ENCODE measurements at regions not wholly inside any gene's neighbourhood (a gene's known extent, or its start where the extent isn't known, plus 50 kb on each side); places are given as distances from the start of the nearest gene placed in this dataset.
"Not testable (repeated sequence)": the region's sequence is repeated elsewhere in the genome, so short reads cannot be mapped to it uniquely, and the experiment has no call there.

GRCh38 chr9:67116761-67117160, 124.4 kb upstream of the SPATA31A3 start:
- not testable (repeated sequence) for H3K9ac ChIP-seq (ENCODE audit: low read length in 2 of 2); H3K4me3 ChIP-seq (ENCODE audit: low read length in 2 of 2); H3K9me3 ChIP-seq (ENCODE audit: control insufficient read depth in 2 of 2, low read length in 2 of 2); H3K4me1 ChIP-seq (ENCODE audit: control insufficient read depth, insufficient read depth, low read length); H3K27me3 ChIP-seq (ENCODE audit: control insufficient read depth in 1 of 2, insufficient read depth in 2 of 2, low read length in 2 of 2); H3K27ac ChIP-seq (ENCODE audit: low read length); H3K36me3 ChIP-seq (ENCODE audit: control insufficient read depth in 2 of 2, insufficient read depth in 2 of 2, low read length in 2 of 2)

GRCh38 chr9:67112148-67112547, 119.8 kb upstream of the SPATA31A3 start:
- H3K27ac ChIP-seq (ENCODE audit: low read length); H3K36me3 ChIP-seq (ENCODE audit: control insufficient read depth in 2 of 2, insufficient read depth in 2 of 2, low read length in 2 of 2); H3K9me3 ChIP-seq (ENCODE audit: control insufficient read depth in 2 of 2, low read length in 2 of 2); H3K4me1 ChIP-seq (ENCODE audit: control insufficient read depth, insufficient read depth, low read length); H3K4me3 ChIP-seq (ENCODE audit: low read length in 2 of 2); H3K27me3 ChIP-seq (ENCODE audit: control insufficient read depth in 1 of 2, insufficient read depth in 2 of 2, low read length in 2 of 2); H3K9ac ChIP-seq (ENCODE audit: low read length in 2 of 2): not testable (repeated sequence)

DNA sequence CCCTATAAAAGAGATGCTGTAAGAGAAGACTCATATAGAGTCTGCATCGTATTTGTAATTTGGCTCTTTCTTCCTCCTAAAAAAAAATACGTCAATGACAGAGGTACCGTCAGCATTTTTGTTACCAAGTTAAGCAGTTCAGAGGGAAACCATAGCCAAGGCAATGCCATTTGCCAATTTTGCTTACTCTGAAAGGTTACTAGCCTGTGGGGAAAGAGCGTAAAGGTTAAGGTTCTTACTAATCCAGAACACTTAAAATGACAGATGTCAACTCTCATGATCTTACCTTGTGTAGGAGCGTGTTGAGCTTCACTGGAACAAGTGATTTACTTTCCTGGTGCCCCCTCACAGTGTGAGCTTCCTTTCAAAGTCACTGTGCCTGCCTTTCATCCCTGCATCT, 119.4 kb upstream of the SPATA31A3 start:
- not testable (repeated sequence) for H3K4me3 ChIP-seq (ENCODE audit: low read length in 2 of 2); H3K27me3 ChIP-seq (ENCODE audit: control insufficient read depth in 1 of 2, insufficient read depth in 2 of 2, low read length in 2 of 2); H3K9ac ChIP-seq (ENCODE audit: low read length in 2 of 2); H3K9me3 ChIP-seq (ENCODE audit: control insufficient read depth in 2 of 2, low read length in 2 of 2); H3K36me3 ChIP-seq (ENCODE audit: control insufficient read depth in 2 of 2, insufficient read depth in 2 of 2, low read length in 2 of 2); H3K4me1 ChIP-seq (ENCODE audit: control insufficient read depth, insufficient read depth, low read length); H3K27ac ChIP-seq (ENCODE audit: low read length)

DNA sequence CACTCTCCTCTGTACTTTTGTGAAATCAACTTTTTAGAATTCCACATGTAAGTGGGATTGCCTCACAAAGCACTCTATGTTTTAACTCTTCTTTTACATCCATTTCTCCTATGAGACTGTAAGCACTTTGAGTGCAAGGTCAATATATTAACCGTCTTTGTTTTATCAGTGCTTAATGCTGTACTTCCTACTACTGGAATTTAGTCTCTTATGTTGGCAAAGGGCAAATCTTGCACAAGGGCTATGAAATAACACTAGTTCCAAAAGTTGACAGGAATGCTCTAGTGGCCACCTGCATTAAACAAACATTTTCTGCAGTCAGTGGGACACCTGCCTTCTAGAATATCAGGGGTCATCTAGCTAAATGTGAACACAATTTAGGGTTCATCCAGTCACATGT, 117.5 kb upstream of the SPATA31A3 start:
- not testable (repeated sequence) for H3K27ac ChIP-seq (ENCODE audit: low read length); H3K9me3 ChIP-seq (ENCODE audit: control insufficient read depth in 2 of 2, low read length in 2 of 2); H3K36me3 ChIP-seq (ENCODE audit: control insufficient read depth in 2 of 2, insufficient read depth in 2 of 2, low read length in 2 of 2); H3K9ac ChIP-seq (ENCODE audit: low read length in 2 of 2); H3K27me3 ChIP-seq (ENCODE audit: control insufficient read depth in 1 of 2, insufficient read depth in 2 of 2, low read length in 2 of 2); H3K4me3 ChIP-seq (ENCODE audit: low read length in 2 of 2); H3K4me1 ChIP-seq (ENCODE audit: control insufficient read depth, insufficient read depth, low read length)

DNA sequence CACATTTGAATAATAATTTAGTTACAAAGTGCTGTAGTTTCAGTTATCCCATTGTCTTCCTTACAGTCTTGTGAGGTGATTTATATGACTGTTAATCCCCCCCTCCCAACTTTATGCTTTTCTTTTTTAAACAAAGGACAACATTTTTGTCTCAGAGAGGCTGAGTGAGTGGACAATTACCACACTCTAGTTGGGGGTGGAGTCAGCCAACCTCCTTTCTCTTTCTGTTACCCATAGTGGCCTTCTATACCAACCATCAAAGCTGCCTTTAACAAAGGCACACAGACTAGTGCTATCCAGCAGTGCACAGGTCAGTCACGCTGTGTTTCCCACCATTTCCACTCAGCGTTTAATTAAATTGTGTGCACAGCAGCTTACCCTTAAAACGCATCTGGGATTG, 114.3 kb upstream of the SPATA31A3 start:
- not testable (repeated sequence) for H3K27ac ChIP-seq (ENCODE audit: low read length); H3K4me1 ChIP-seq (ENCODE audit: control insufficient read depth, insufficient read depth, low read length); H3K36me3 ChIP-seq (ENCODE audit: control insufficient read depth in 2 of 2, insufficient read depth in 2 of 2, low read length in 2 of 2); H3K4me3 ChIP-seq (ENCODE audit: low read length in 2 of 2); H3K27me3 ChIP-seq (ENCODE audit: control insufficient read depth in 1 of 2, insufficient read depth in 2 of 2, low read length in 2 of 2); H3K9ac ChIP-seq (ENCODE audit: low read length in 2 of 2); H3K9me3 ChIP-seq (ENCODE audit: control insufficient read depth in 2 of 2, low read length in 2 of 2)

GRCh38 chr9:67102506-67103276, 110.3 kb upstream of the SPATA31A3 start:
- not testable (repeated sequence) for H3K9ac ChIP-seq (ENCODE audit: low read length in 2 of 2); H3K4me3 ChIP-seq (ENCODE audit: low read length in 2 of 2); H3K4me1 ChIP-seq (ENCODE audit: control insufficient read depth, insufficient read depth, low read length); H3K27me3 ChIP-seq (ENCODE audit: control insufficient read depth in 1 of 2, insufficient read depth in 2 of 2, low read length in 2 of 2); H3K9me3 ChIP-seq (ENCODE audit: control insufficient read depth in 2 of 2, low read length in 2 of 2); H3K27ac ChIP-seq (ENCODE audit: low read length); H3K36me3 ChIP-seq (ENCODE audit: control insufficient read depth in 2 of 2, insufficient read depth in 2 of 2, low read length in 2 of 2)

DNA sequence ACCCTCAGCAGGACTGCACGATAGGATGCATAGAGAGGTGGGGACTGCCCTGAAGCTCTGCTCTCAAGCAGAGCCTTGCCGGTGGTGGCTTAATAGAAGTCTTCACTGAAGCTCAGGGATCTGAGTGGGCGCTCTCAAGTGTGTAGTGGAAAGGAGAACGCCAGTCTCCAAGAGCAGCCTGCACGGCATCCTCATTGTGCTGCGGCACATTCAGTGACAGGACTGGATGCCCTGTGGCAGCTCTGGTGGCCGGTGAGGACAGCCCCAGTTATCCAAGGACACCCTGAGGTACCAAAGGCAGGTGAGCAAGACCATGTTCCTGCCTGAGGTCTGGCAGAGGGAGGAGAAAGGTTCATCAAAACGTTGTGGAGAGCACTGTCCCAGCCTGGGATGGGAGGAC, 98.8 kb upstream of the SPATA31A3 start:
- H3K4me1 ChIP-seq (ENCODE audit: control insufficient read depth, insufficient read depth, low read length); H3K9ac ChIP-seq (ENCODE audit: low read length in 2 of 2); H3K27ac ChIP-seq (ENCODE audit: low read length); H3K4me3 ChIP-seq (ENCODE audit: low read length in 2 of 2); H3K27me3 ChIP-seq (ENCODE audit: control insufficient read depth in 1 of 2, insufficient read depth in 2 of 2, low read length in 2 of 2); H3K36me3 ChIP-seq (ENCODE audit: control insufficient read depth in 2 of 2, insufficient read depth in 2 of 2, low read length in 2 of 2); H3K9me3 ChIP-seq (ENCODE audit: control insufficient read depth in 2 of 2, low read length in 2 of 2): not testable (repeated sequence)

DNA sequence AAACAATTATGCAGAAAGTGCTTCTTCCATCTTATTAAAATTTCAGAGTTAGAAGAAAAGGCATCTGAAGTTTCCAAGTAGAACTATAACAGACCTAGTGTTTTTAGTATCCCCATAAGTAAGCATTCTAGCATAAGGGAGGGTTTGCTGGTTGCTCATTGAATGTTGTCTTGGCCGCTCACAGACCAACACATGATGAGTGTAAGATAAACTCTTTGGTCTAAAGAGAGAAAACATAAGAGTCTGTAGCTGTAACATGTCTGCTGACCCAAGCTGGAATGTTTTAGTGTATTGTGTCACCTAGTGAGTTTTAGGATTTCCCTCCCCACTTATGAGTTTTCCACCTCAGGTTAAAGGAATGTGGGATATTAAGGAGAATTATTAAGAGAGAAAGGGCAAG, 94.5 kb upstream of the SPATA31A3 start:
- not testable (repeated sequence) for H3K4me1 ChIP-seq (ENCODE audit: control insufficient read depth, insufficient read depth, low read length); H3K4me3 ChIP-seq (ENCODE audit: low read length in 2 of 2); H3K9ac ChIP-seq (ENCODE audit: low read length in 2 of 2); H3K9me3 ChIP-seq (ENCODE audit: control insufficient read depth in 2 of 2, low read length in 2 of 2); H3K27me3 ChIP-seq (ENCODE audit: control insufficient read depth in 1 of 2, insufficient read depth in 2 of 2, low read length in 2 of 2); H3K36me3 ChIP-seq (ENCODE audit: control insufficient read depth in 2 of 2, insufficient read depth in 2 of 2, low read length in 2 of 2); H3K27ac ChIP-seq (ENCODE audit: low read length)

DNA sequence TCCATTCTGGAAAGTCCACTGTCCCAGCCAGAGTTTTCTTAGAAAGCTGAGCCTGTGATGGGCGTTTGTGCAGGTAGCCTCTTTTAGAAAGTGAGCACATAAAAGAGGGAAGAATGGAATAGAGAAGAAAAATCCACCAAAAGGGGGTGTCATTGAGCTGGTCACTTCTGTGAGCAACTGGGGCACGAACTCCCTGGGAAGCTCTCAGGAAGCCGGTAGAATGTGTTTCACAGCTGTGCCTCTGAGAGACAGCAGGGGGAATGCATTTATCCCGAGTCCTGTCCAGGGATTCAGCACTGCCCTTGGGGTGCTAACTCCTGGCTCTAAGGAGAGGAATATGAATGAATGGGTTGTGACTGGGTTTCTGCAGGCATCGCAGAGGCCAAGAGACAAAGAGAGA, 73.8 kb upstream of the SPATA31A3 start:
- not testable (repeated sequence) for H3K27ac ChIP-seq (ENCODE audit: low read length); H3K9ac ChIP-seq (ENCODE audit: low read length in 2 of 2); H3K4me3 ChIP-seq (ENCODE audit: low read length in 2 of 2); H3K4me1 ChIP-seq (ENCODE audit: control insufficient read depth, insufficient read depth, low read length); H3K27me3 ChIP-seq (ENCODE audit: control insufficient read depth in 1 of 2, insufficient read depth in 2 of 2, low read length in 2 of 2); H3K36me3 ChIP-seq (ENCODE audit: control insufficient read depth in 2 of 2, insufficient read depth in 2 of 2, low read length in 2 of 2); H3K9me3 ChIP-seq (ENCODE audit: control insufficient read depth in 2 of 2, low read length in 2 of 2)

DNA sequence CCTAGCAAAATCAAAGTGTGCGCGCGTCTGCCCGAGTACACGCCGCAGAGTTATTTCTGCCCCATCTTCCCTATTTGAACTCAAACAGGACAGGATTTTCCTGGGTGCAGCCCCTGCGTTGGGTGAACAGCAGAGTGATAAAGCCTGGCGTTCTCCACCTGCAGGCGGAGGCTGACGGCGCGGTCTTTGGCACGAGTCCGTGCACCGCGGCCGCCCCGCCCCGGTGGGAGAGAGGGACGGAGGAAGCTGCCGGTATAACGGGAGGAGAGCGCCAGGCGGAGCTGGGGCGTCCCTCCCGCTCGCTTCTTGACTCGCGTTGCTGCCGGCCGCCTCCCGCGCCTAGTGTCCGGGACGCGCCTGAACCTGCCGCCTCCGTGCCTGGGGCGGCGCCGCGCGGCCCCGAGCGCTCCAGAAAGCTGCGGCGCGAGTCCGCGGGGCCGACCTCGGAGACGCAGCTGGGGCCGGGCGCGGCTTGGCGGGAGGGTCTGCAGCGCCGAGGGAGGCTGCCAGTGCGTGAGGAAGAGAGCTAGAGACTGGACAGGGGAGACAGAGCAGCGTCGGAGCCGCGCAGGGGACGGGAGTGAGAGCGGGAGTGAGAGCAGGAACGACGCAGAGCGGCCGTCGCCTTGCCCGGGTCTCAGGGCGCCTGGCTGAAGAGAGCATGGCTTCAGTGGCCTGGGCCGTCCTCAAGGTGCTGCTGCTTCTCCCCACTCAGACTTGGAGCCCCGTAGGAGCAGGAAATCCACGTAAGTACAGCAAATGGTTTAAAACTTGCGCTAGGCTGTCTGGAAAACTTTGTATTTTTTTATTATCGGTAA, 66.8 kb upstream of the SPATA31A3 start:
- not testable (repeated sequence) for H3K36me3 ChIP-seq (ENCODE audit: control insufficient read depth in 2 of 2, insufficient read depth in 2 of 2, low read length in 2 of 2); H3K27ac ChIP-seq (ENCODE audit: low read length); H3K27me3 ChIP-seq (ENCODE audit: control insufficient read depth in 1 of 2, insufficient read depth in 2 of 2, low read length in 2 of 2); H3K9me3 ChIP-seq (ENCODE audit: control insufficient read depth in 2 of 2, low read length in 2 of 2); H3K4me1 ChIP-seq (ENCODE audit: control insufficient read depth, insufficient read depth, low read length); H3K9ac ChIP-seq (ENCODE audit: low read length in 2 of 2)
- H3K4me3 ChIP-seq (ENCODE audit: low read length in 2 of 2) = peak overlapping the region in 1 of 2 donors; percentile 47

Data from stomach smooth muscle (tissue), 2 donors.